ENCODE measurements at regions not wholly inside any gene's neighbourhood (a gene's known extent, or its start where the extent isn't known, plus 50 kb on each side); places are given as distances from the start of the nearest gene placed in this dataset.

- no peak for DNase-seq
- no peaks in the 10 kb centered on the region for H3K4me1 ChIP-seq
Measured at GRCh38 chr3:20741381-20741780, 555.4 kb upstream of the SGO1 start.

DNA sequence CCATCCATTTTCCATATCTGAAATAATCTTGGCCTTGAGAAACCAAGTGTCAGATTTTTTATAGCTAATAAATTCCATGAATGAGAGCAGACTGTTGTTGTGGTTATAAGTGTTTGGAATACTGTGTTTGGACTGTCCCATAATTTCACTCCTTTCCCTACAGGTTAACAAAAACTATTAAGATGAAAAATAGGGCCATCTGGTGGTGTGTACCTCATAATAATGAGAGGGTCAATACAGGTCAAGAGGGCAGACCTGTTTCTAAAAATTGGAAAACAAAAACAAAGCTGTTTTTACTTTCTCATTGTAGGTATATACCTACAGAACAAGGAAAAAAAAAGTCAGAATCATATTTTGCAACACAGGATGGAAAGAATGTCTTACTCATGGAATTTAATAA lies 553.8 kb upstream of the SGO1 start:
- no peaks in the 10 kb centered on the region for H3K4me1 ChIP-seq
- intact Hi-C loops (cut with DNase I; ENCODE audit: low total_unique reads) = no loop called here
- no peaks in the 10 kb centered on the region for H3K27me3 ChIP-seq (replicated peaks in 1 of 7)
- TF ChIP-seq POLR2A (IDR thresholded peaks at IDR 0.05) (no peak), POLR2AphosphoS5 (IDR thresholded peaks at IDR 0.05) (no peak), CTCF (IDR thresholded peaks at IDR 0.05 in 8 of 11, conservative IDR thresholded peaks at IDR 0.05 in 3 of 11) (no peak)
- H3K36me3 ChIP-seq = no peaks in the 10 kb centered on the region
- H3K27ac ChIP-seq = no peak overlapping the region
- DNase-seq = no peak
- no peaks in the 10 kb centered on the region for H3K9me3 ChIP-seq
- no peak overlapping the region for H3K4me3 ChIP-seq

More at GRCh38 chr3:20741381-20741780, 555.4 kb upstream of the SGO1 start:
- no peak overlapping the region for H3K4me3 ChIP-seq
- no peaks in the 10 kb centered on the region for H3K27me3 ChIP-seq (replicated peaks in 1 of 7)
- intact Hi-C loops (cut with DNase I; ENCODE audit: low total_unique reads) = no loop called here
- H3K27ac ChIP-seq = no peak overlapping the region
- H3K9me3 ChIP-seq = peaks cover 0 to under 1% (median 0%) of the 10 kb centered on the region in 8 donors
- H3K36me3 ChIP-seq = no peaks in the 10 kb centered on the region
- TF ChIP-seq CTCF (IDR thresholded peaks at IDR 0.05 in 8 of 11, conservative IDR thresholded peaks at IDR 0.05 in 3 of 11) (no peak), POLR2A (IDR thresholded peaks at IDR 0.05) (no peak), POLR2AphosphoS5 (IDR thresholded peaks at IDR 0.05) (no peak)

- no peaks in the 10 kb centered on the region for H3K36me3 ChIP-seq
- no peak overlapping the region for H3K27ac ChIP-seq
- WGBS, 5 donors = 64 to 86% (median 71%) methylated on average over 5 of the region's 5 CpGs
- H3K27me3 ChIP-seq (replicated peaks in 1 of 7) = no peaks in the 10 kb centered on the region
- TF ChIP-seq CTCF (IDR thresholded peaks at IDR 0.05 in 8 of 11, conservative IDR thresholded peaks at IDR 0.05 in 3 of 11) = no peak
- TF ChIP-seq POLR2A (IDR thresholded peaks at IDR 0.05) = no peak
- no peak for TF ChIP-seq POLR2AphosphoS5 (IDR thresholded peaks at IDR 0.05)
- H3K4me1 ChIP-seq = no peaks in the 10 kb centered on the region
- peaks cover 0 to 14% (median 1%) of the 10 kb centered on the region in 8 donors for H3K9me3 ChIP-seq
- H3K4me3 ChIP-seq = no peak overlapping the region
- intact Hi-C loops (cut with DNase I; ENCODE audit: low total_unique reads) = no loop called here
- DNase-seq = no peak
Measured at GRCh38 chr3:20736287-20736852, 550.4 kb upstream of the SGO1 start.

GRCh38 chr3:20729185-20729584 lies 543.2 kb upstream of the SGO1 start:
- no peaks in the 10 kb centered on the region for H3K36me3 ChIP-seq
- H3K9me3 ChIP-seq = peaks cover 0 to 22% (median 1%) of the 10 kb centered on the region in 8 donors
- WGBS, 5 donors = 76 to 100% (median 86%) methylated on average over 1 of the region's 1 CpG
- H3K4me3 ChIP-seq = no peak overlapping the region
- H3K4me1 ChIP-seq = no peaks in the 10 kb centered on the region
- no peak overlapping the region for H3K27ac ChIP-seq
- TF ChIP-seq POLR2A (IDR thresholded peaks at IDR 0.05) = no peak
- no peaks in the 10 kb centered on the region for H3K27me3 ChIP-seq (replicated peaks in 1 of 7)
- intact Hi-C loops (cut with DNase I; ENCODE audit: low total_unique reads) = no loop called here
- DNase-seq = no peak

- TF ChIP-seq POLR2AphosphoS5 (IDR thresholded peaks at IDR 0.05) = no peak
- TF ChIP-seq CTCF (IDR thresholded peaks at IDR 0.05 in 8 of 11, conservative IDR thresholded peaks at IDR 0.05 in 3 of 11) = no peak
- no peak for TF ChIP-seq POLR2A (IDR thresholded peaks at IDR 0.05)
- no peak overlapping the region for H3K27ac ChIP-seq
- intact Hi-C loops (cut with DNase I; ENCODE audit: low total_unique reads) = no loop called here
- WGBS, 5 donors = 59 to 78% (median 63%) methylated on average over 2 of the region's 2 CpGs
- H3K27me3 ChIP-seq (replicated peaks in 1 of 7) = no peaks in the 10 kb centered on the region
- no peak overlapping the region for H3K4me3 ChIP-seq
- DNase-seq = no peak
- H3K36me3 ChIP-seq = no peaks in the 10 kb centered on the region
- peaks cover 0 to 12% (median 0%) of the 10 kb centered on the region in 8 donors for H3K9me3 ChIP-seq
- H3K4me1 ChIP-seq = no peaks in the 10 kb centered on the region
Measured at GRCh38 chr3:20726786-20727185, 540.8 kb upstream of the SGO1 start.

All from spleen (tissue), 11 donors.